ENCODE measurements at regions not wholly inside any gene's neighbourhood (a gene's known extent, or its start where the extent isn't known, plus 50 kb on each side); places are given as distances from the start of the nearest gene placed in this dataset.

DNA sequence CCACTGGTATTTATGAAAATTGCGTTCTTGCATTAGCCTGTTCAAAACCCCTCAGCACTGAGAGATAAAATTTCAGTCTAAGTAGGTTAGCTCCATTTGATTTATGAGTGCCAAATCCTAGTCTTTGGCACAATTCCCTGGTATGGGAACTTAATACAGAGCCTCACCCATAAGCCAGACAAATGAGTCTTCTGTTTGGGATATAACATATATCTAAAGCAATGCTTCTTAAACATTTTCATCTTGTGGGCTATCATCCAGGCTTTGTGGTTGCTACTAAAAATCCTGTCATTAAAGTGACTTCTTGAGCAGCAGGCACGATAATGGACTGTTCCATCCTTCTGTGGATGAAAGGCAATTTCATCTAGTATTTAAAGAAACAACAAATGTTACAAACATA lies 419.5 kb upstream of the ACTBL2 start:
- intact Hi-C loops (cut with micrococcal nuclease; ENCODE audit: unreplicated experiment): no loop called here
- TF ChIP-seq, protein P1, sequence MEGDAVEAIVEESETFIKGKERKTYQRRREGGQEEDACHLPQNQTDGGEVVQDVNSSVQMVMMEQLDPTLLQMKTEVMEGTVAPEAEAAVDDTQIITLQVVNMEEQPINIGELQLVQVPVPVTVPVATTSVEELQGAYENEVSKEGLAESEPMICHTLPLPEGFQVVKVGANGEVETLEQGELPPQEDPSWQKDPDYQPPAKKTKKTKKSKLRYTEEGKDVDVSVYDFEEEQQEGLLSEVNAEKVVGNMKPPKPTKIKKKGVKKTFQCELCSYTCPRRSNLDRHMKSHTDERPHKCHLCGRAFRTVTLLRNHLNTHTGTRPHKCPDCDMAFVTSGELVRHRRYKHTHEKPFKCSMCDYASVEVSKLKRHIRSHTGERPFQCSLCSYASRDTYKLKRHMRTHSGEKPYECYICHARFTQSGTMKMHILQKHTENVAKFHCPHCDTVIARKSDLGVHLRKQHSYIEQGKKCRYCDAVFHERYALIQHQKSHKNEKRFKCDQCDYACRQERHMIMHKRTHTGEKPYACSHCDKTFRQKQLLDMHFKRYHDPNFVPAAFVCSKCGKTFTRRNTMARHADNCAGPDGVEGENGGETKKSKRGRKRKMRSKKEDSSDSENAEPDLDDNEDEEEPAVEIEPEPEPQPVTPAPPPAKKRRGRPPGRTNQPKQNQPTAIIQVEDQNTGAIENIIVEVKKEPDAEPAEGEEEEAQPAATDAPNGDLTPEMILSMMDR (IDR thresholded peaks at IDR 0.05; ENCODE audit: insufficient read depth in 1 of 2, low read depth in 1 of 2, low read length in 1 of 2, severe bottlenecking in 1 of 2, unreplicated experiment in 1 of 2): no peak
- H3K27me3 Mint-ChIP-seq (ENCODE audit: insufficient read depth, unreplicated experiment): no peaks in the 10 kb centered on the region
- ChIA-PET POLR2A (no interaction called here), CTCF (no interaction called here)
- no peak for DNase-seq
- H3K4me1 ChIP-seq: no peaks in the 10 kb centered on the region
- H3K4me3 Mint-ChIP-seq (ENCODE audit: unreplicated experiment): no peak overlapping the region
- H3K4me3 ChIP-seq (ENCODE audit: low read depth, low read length): no peak overlapping the region
- no peak overlapping the region for H3K27ac Mint-ChIP-seq (ENCODE audit: unreplicated experiment)
- no peaks in the 10 kb centered on the region for H3K4me1 Mint-ChIP-seq (ENCODE audit: low read depth, unreplicated experiment)
- BruUV-seq (replicated peaks): no TSS peak
- H3K9me3 Mint-ChIP-seq (ENCODE audit: unreplicated experiment): no peaks in the 10 kb centered on the region
- H3K9me3 ChIP-seq: no peaks in the 10 kb centered on the region
- peaks cover 4% of the 10 kb centered on the region for H3K36me3 Mint-ChIP-seq (ENCODE audit: insufficient read depth, unreplicated experiment)
- H3K27me3 ChIP-seq (replicated peaks; ENCODE audit: control insufficient read depth, insufficient read depth, low read length): no peaks in the 10 kb centered on the region
- H3K36me3 ChIP-seq (ENCODE audit: control insufficient read depth, insufficient read depth, low read length): no peaks in the 10 kb centered on the region

GRCh38 chr5:57900381-57900944 lies 417.9 kb upstream of the ACTBL2 start:
- H3K4me3 Mint-ChIP-seq (ENCODE audit: unreplicated experiment): no peak overlapping the region
- no peaks in the 10 kb centered on the region for H3K27me3 Mint-ChIP-seq (ENCODE audit: insufficient read depth, unreplicated experiment)

GRCh38 chr5:57896576-57896975 lies 414.0 kb upstream of the ACTBL2 start:
- Histone ChIP-seq H3K4me3 (ENCODE audit: low read depth, low read length) (no peak overlapping the region), H3K36me3 (ENCODE audit: control insufficient read depth, insufficient read depth, low read length) (no peaks in the 10 kb centered on the region), H3K27me3 (replicated peaks; ENCODE audit: control insufficient read depth, insufficient read depth, low read length) (no peaks in the 10 kb centered on the region), H3K4me1 (no peaks in the 10 kb centered on the region), H3K9me3 (no peaks in the 10 kb centered on the region)
- intact Hi-C loops (cut with micrococcal nuclease; ENCODE audit: unreplicated experiment): no loop called here
- no peak overlapping the region for H3K27ac Mint-ChIP-seq (ENCODE audit: unreplicated experiment)
- no peak for DNase-seq
- ChIA-PET CTCF (no interaction called here), POLR2A (no interaction called here)
- TF ChIP-seq, protein P1 (IDR thresholded peaks at IDR 0.05; ENCODE audit: insufficient read depth in 1 of 2, low read depth in 1 of 2, low read length in 1 of 2, severe bottlenecking in 1 of 2, unreplicated experiment in 1 of 2): no peak
- no peak overlapping the region for H3K4me3 Mint-ChIP-seq (ENCODE audit: unreplicated experiment)
- H3K9me3 Mint-ChIP-seq (ENCODE audit: unreplicated experiment): no peaks in the 10 kb centered on the region
- BruUV-seq (replicated peaks): no TSS peak
- H3K4me1 Mint-ChIP-seq (ENCODE audit: low read depth, unreplicated experiment): no peaks in the 10 kb centered on the region
- H3K36me3 Mint-ChIP-seq (ENCODE audit: insufficient read depth, unreplicated experiment): no peaks in the 10 kb centered on the region
- H3K27me3 Mint-ChIP-seq (ENCODE audit: insufficient read depth, unreplicated experiment): no peaks in the 10 kb centered on the region

More at GRCh38 chr5:57900381-57900944, 417.9 kb upstream of the ACTBL2 start:
- no peaks in the 10 kb centered on the region for H3K27me3 ChIP-seq (replicated peaks; ENCODE audit: control insufficient read depth, insufficient read depth, low read length)
- H3K27ac Mint-ChIP-seq (ENCODE audit: unreplicated experiment): no peak overlapping the region
- no peak for DNase-seq
- no peaks in the 10 kb centered on the region for H3K4me1 Mint-ChIP-seq (ENCODE audit: low read depth, unreplicated experiment)
- intact Hi-C loops (cut with micrococcal nuclease; ENCODE audit: unreplicated experiment): no loop called here
- ChIA-PET CTCF (no interaction called here), POLR2A (no interaction called here)
- H3K9me3 ChIP-seq: no peaks in the 10 kb centered on the region
- no peaks in the 10 kb centered on the region for H3K36me3 Mint-ChIP-seq (ENCODE audit: insufficient read depth, unreplicated experiment)
- no peaks in the 10 kb centered on the region for H3K36me3 ChIP-seq (ENCODE audit: control insufficient read depth, insufficient read depth, low read length)
- no peak overlapping the region for H3K4me3 ChIP-seq (ENCODE audit: low read depth, low read length)
- BruUV-seq (replicated peaks): no TSS peak
- H3K4me1 ChIP-seq: no peaks in the 10 kb centered on the region
- no peaks in the 10 kb centered on the region for H3K9me3 Mint-ChIP-seq (ENCODE audit: unreplicated experiment)
- TF ChIP-seq, protein P1 (IDR thresholded peaks at IDR 0.05; ENCODE audit: insufficient read depth in 1 of 2, low read depth in 1 of 2, low read length in 1 of 2, severe bottlenecking in 1 of 2, unreplicated experiment in 1 of 2): no peak
